Heart right ventricle (tissue), 16 donors: ENCODE measurements at regions not wholly inside any gene's neighbourhood (a gene's known extent, or its start where the extent isn't known, plus 50 kb on each side); places are given as distances from the start of the nearest gene placed in this dataset.

Experiments used
- ATAC-seq, 8 donors: fragments of 200-7000 bp; cut with Tn5 transposase; one replicate each; pipeline ENCODE4 v1.9.1; 2020; ENCODE audit warnings: mild to moderate bottlenecking in 8 of 8, moderate library complexity in 8 of 8, moderate number of reproducible peaks in 1 of 8
- DNase-seq, 2 donors: peaks; one replicate each; pipeline ENCODE4 v3.0.0-alpha.2; 2020
- H3K27ac ChIP-seq, 10 donors: fragments of 200-600 bp; sonication (generic) in 2 of 10; one replicate each; pipeline versions ENCODE4 v1.5.0 to v1.8.0; 2020 to 2022; ENCODE audit warnings: mild to moderate bottlenecking in 3 of 10
- H3K27me3 ChIP-seq, 7 donors: fragments of 200-600 bp; one replicate each; pipeline ENCODE4 v1.8.0; 2021 to 2022; ENCODE audit warnings: mild to moderate bottlenecking in 2 of 7
- H3K36me3 ChIP-seq, 9 donors: fragments of 200-600 bp; sonication (generic) in 1 of 9; one replicate each; pipeline versions ENCODE4 v1.5.0 to v1.8.0; 2020 to 2022; ENCODE audit warnings: mild to moderate bottlenecking in 2 of 9
- H3K4me1 ChIP-seq, 9 donors: fragments of 200-600 bp; sonication (generic) in 1 of 9; one replicate each; pipeline versions ENCODE4 v1.5.0 to v1.8.0; 2020 to 2022; ENCODE audit warnings: mild to moderate bottlenecking in 4 of 9
- H3K4me3 ChIP-seq, 10 donors: fragments of 200-600 bp; sonication (generic) in 2 of 10; one replicate each; pipeline versions ENCODE4 v1.5.0 to v1.8.0; 2020 to 2022; ENCODE audit warnings: mild to moderate bottlenecking in 7 of 10, moderate library complexity in 2 of 10
- H3K9me3 ChIP-seq, 11 donors: fragments of 200-600 bp in 10 of 11; sonication (generic) in 2 of 11; one replicate each; pipeline versions ENCODE4 v1.5.0 to v1.8.0; 2013 to 2022; ENCODE audit warnings: mild to moderate bottlenecking in 2 of 11, control low read depth in 1 of 11, moderate library complexity in 1 of 11
- CTCF ChIP-seq, 9 donors: fragments of 200-600 bp; sonication (generic) in 2 of 9; IDR thresholded peaks; one replicate each; pipeline versions ENCODE4 v1.5.0 to v1.8.0; 2021 to 2022; ENCODE audit warnings: antibody characterized with exemption in 9 of 9, mild to moderate bottlenecking in 5 of 9, moderate library complexity in 1 of 9
- WGBS, 2 donors: extraction: QIAGEN DNeasy Blood & Tissue Kit; methylation state at CpG; one replicate each; pipeline ENCODE4 v1.1.7; 2013; ENCODE audit warnings: inconsistent platforms in 1 of 2; 5-methylcytosine and 5-hydroxymethylcytosine counted together
- intact Hi-C, 10 donors: fragments of 100-400 bp; cut with DNase I; formaldehyde crosslinking; loops; one replicate each; pipeline versions ENCODE4 v1.11.1 to v1.14.2; 2022
- donor health status: Arrhythmogenic right ventricular cardiomyopathy.
- donor health status: ischemic (EF 13 %, LVEDD 7.1; RV severe dilation, severe dysfunction).
- donor health status: healthy with polysubstance abuse.
- donor health status: DM: no; HTN: yes; CAD: no.
- donor health status: DM: no; HTN: no; CAD: no.
- donor health status: ischemic (EF 25% LVEDD 6.9; RV normal size, moderate dysfunction).
- donor health status: ischemic (EF 25% LVEDD 5.7; RV mildly dilated, moderate dysfunction).
- donor health status: healthy.
- donor health status: DM: yes; HTN: yes; CAD: no.
- donor health status: Ischemic cardiomyopathy.
- donor health status: ischemic (EF 35%, LVEDD 5.7; RV mildly dilated, moderate dysfunction).
- donor health status: nonischemic (EF 11% LVEDD 7.7; RV severe dilation, severe dysfunction).
- donor health status: DM: yes; HTN: yes; CAD: no.
- donor health status: PGD.
- donor health status: ischemic (EF 29% LVEDD 5.4; RV normal size, mild dysfunction).
- donor health status: nonischemic (EF 23%, LVEDD 6.1; RV moderate dilation, normal function).

- Histone ChIP-seq H3K27ac (no peak overlapping the region), H3K4me1 (peaks cover 0 to 5% (median 0%) of the 10 kb centered on the region in 9 donors), H3K4me3 (no peak overlapping the region), H3K36me3 (no peaks in the 10 kb centered on the region), H3K9me3 (no peaks in the 10 kb centered on the region), H3K27me3 (peaks cover 0 to 29% (median 0%) of the 10 kb centered on the region in 7 donors)
- no peak for DNase-seq
- 89 to 100% methylated on average over 3 of the region's 3 CpGs for WGBS, 2 donors
- intact Hi-C loops: no loop called here
- ATAC-seq: no peak
- TF ChIP-seq CTCF (IDR thresholded peaks at IDR 0.05): no peak
These were observed 498.5 kb upstream of the DIPK2B start for GRCh38 chrX:45699158-45699557.

- peaks cover 0 to 41% (median 0%) of the 10 kb centered on the region in 7 donors for H3K27me3 ChIP-seq
- no peak overlapping the region for H3K4me3 ChIP-seq
- 40 to 51% methylated on average over 7 of the region's 7 CpGs for WGBS, 2 donors
- no peak for TF ChIP-seq CTCF (IDR thresholded peaks at IDR 0.05)
- no peaks in the 10 kb centered on the region for H3K9me3 ChIP-seq
- ATAC-seq (peak in 6 of 8 donors; percentile 52 to 86 (median 73)), DNase-seq (peak in 1 of 2 donors; percentile 7)
- no peaks in the 10 kb centered on the region for H3K36me3 ChIP-seq
- no peak overlapping the region for H3K27ac ChIP-seq
- intact Hi-C loops: no loop called here
- H3K4me1 ChIP-seq: peaks cover 0 to 5% (median 0%) of the 10 kb centered on the region in 9 donors
These were observed 496.9 kb upstream of the DIPK2B start for GRCh38 chrX:45697591-45697990.

- 52 to 59% methylated on average over 2 of the region's 2 CpGs for WGBS, 2 donors
- H3K27ac ChIP-seq: no peak overlapping the region
- H3K36me3 ChIP-seq: no peaks in the 10 kb centered on the region
- TF ChIP-seq CTCF (IDR thresholded peaks at IDR 0.05): no peak
- peaks cover 0 to 5% (median 0%) of the 10 kb centered on the region in 9 donors for H3K4me1 ChIP-seq
- no peak overlapping the region for H3K4me3 ChIP-seq
- intact Hi-C loops: no loop called here
- H3K9me3 ChIP-seq: no peaks in the 10 kb centered on the region
- peaks cover 0 to 38% (median 0%) of the 10 kb centered on the region in 7 donors for H3K27me3 ChIP-seq
- no peak for ATAC-seq
- no peak for DNase-seq
These were observed 496.1 kb upstream of the DIPK2B start for GRCh38 chrX:45696736-45697135.

- 65 to 67% methylated on average over 1 of the region's 1 CpG for WGBS, 2 donors
- no peak for TF ChIP-seq CTCF (IDR thresholded peaks at IDR 0.05)
- no peak for ATAC-seq
- no peak overlapping the region for H3K4me3 ChIP-seq
- intact Hi-C loops: no loop called here
- no peaks in the 10 kb centered on the region for H3K4me1 ChIP-seq
- H3K9me3 ChIP-seq: no peaks in the 10 kb centered on the region
- no peak overlapping the region for H3K27ac ChIP-seq
- DNase-seq: no peak
- peaks cover 0 to 38% (median 0%) of the 10 kb centered on the region in 7 donors for H3K27me3 ChIP-seq
- H3K36me3 ChIP-seq: no peaks in the 10 kb centered on the region
These were observed 489.3 kb upstream of the DIPK2B start for GRCh38 chrX:45689971-45690370.
